Transverse colon (tissue), 4 donors: ENCODE measurements at regions not wholly inside any gene's neighbourhood (a gene's known extent, or its start where the extent isn't known, plus 50 kb on each side); places are given as distances from the start of the nearest gene placed in this dataset.

Experiments
- EP300 ChIP-seq: sonication (generic); formaldehyde crosslinking; IDR thresholded peaks from one replicate; pipeline ENCODE4 v1.6.1; 2017; ENCODE audit warnings: antibody characterized with exemption, low read depth
- POLR2A ChIP-seq: fragments of 450-650 bp; IDR thresholded peaks from one replicate; pipeline ENCODE4 v1.6.1; 2016; ENCODE audit warnings: antibody characterized with exemption, mild to moderate bottlenecking, moderate library complexity
- POLR2AphosphoS5 ChIP-seq, 3 donors: sonication (generic); formaldehyde crosslinking; IDR thresholded peaks; one replicate each; pipeline ENCODE4 v1.6.1; 2016; ENCODE audit warnings: antibody characterized with exemption in 3 of 3
- TF ChIP-seq, protein P1 (sequence below), 5 experiments: fragments of 200-600 bp in 3 of 5; fragments of 450-650 bp in 2 of 5; sonication (generic) in 3 of 5; IDR thresholded peaks; 1 replicate in 2 of 5; 2 replicates in 3 of 5; pipeline ENCODE4 v1.5.1; 2016 to 2017; ENCODE audit warnings: antibody characterized with exemption in 5 of 5, inconsistent platforms in 3 of 5, mild to moderate bottlenecking in 2 of 5, moderate library complexity in 1 of 5

DNA sequence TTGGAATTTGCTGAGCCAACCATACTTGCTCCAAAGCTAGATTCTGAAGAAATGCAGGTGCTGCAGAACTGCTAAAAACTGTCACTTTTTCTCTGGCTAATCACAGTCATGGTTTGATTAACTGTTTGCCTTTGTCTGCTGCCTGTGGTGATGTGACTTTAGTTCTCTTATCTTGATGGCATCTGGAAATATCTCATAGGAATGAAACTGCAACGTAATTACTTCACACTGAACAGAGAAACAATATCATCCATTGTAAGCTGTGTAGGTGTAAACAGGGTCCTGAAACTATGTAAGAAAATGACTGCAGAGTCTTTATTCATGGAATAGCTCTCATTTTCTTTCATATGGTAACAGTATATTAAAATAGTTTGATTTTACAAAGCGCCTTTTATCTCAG, 721.9 kb upstream of the HS3ST5 start:
- TF ChIP-seq, protein P1, sequence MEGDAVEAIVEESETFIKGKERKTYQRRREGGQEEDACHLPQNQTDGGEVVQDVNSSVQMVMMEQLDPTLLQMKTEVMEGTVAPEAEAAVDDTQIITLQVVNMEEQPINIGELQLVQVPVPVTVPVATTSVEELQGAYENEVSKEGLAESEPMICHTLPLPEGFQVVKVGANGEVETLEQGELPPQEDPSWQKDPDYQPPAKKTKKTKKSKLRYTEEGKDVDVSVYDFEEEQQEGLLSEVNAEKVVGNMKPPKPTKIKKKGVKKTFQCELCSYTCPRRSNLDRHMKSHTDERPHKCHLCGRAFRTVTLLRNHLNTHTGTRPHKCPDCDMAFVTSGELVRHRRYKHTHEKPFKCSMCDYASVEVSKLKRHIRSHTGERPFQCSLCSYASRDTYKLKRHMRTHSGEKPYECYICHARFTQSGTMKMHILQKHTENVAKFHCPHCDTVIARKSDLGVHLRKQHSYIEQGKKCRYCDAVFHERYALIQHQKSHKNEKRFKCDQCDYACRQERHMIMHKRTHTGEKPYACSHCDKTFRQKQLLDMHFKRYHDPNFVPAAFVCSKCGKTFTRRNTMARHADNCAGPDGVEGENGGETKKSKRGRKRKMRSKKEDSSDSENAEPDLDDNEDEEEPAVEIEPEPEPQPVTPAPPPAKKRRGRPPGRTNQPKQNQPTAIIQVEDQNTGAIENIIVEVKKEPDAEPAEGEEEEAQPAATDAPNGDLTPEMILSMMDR (IDR thresholded peaks at IDR 0.05) = no peak
- TF ChIP-seq POLR2A (no peak), EP300 (no peak), POLR2AphosphoS5 (IDR thresholded peaks at IDR 0.05) (no peak)
